ENCODE measurements at regions not wholly inside any gene's neighbourhood (a gene's known extent, or its start where the extent isn't known, plus 50 kb on each side); places are given as distances from the start of the nearest gene placed in this dataset.

DNA sequence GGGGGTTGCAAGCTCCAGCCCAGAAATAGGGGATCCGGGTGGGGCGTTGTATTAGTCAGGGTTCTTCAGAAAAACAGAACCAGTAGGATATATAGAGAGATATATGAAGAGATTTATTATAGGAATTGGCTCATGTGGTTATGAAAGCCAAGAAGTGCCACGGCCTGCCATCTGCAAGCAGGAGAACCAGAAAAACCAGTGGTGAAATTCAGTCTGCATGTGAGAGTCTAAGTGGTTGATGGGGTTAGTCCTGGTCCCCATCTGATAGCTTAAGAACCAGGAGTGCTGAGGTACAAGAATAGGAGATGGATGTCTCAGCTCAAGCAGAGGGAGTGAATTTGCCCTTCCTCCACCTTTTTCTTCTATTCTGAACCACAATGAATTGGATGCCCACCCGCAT lies 123.4 kb upstream of the APC start:
- no peak for TF ChIP-seq CTCF (IDR thresholded peaks at IDR 0.05)
- no peak for TF ChIP-seq IRF2 (CRISPR knock-in tag; IDR thresholded peaks at IDR 0.05; ENCODE audit: borderline replicate concordance, low read depth)
- TF ChIP-seq MAX (CRISPR knock-in tag; IDR thresholded peaks at IDR 0.05) = no peak
- no peak for TF ChIP-seq ZBTB21 (CRISPR knock-in tag; IDR thresholded peaks at IDR 0.05; ENCODE audit: borderline replicate concordance)
- TF ChIP-seq CREB1 (CRISPR knock-in tag; IDR thresholded peaks at IDR 0.05) = no peak
- no peak for TF ChIP-seq MLX (CRISPR knock-in tag; IDR thresholded peaks at IDR 0.05)
- TF ChIP-seq SP1 (CRISPR knock-in tag; conservative IDR thresholded peaks at IDR 0.05) = no peak

All from WTC11 (cell line).